Activated CD8-positive, alpha-beta memory T cell treated with anti-CD3 and anti-CD28 coated beads for 36 hours (primary cell): ENCODE measurements at regions not wholly inside any gene's neighbourhood (a gene's known extent, or its start where the extent isn't known, plus 50 kb on each side); places are given as distances from the start of the nearest gene placed in this dataset.

Experiments used
- CTCF ChIA-PET: fragments of 350-600 bp; sonication (Branson Sonifier 250); formaldehyde crosslinking; loops from one replicate; lab custom pipeline; 2021; ENCODE audit warnings: antibody characterized with exemption; lab: Charles Lee
- POLR2A ChIA-PET: fragments of 350-600 bp; sonication (Branson Sonifier 250); formaldehyde crosslinking; loops from one replicate; lab custom pipeline; 2021; ENCODE audit warnings: antibody characterized with exemption; lab: Charles Lee

DNA sequence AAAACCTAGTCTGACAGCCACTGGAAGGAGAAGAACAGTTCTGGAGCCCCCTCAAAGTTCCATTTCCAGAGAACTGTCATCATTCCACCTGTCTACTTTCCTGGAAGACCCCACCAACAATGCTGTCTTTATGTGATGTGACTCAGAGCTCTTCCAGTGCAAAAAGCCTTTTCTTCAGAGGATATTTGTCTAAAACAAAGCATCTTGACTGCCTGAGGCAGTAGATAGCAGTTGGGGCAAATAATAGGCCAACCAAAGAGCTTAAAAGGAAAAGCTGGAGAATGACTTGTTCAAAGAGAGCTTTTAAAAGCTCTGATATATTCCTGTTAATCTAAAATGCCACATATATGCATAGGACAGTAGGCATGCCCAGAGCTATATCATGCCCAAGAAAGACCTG lies 62.6 kb downstream of the MIS18A start:
- CTCF ChIA-PET, result no interaction called here
- POLR2A ChIA-PET, result no interaction called here

DNA sequence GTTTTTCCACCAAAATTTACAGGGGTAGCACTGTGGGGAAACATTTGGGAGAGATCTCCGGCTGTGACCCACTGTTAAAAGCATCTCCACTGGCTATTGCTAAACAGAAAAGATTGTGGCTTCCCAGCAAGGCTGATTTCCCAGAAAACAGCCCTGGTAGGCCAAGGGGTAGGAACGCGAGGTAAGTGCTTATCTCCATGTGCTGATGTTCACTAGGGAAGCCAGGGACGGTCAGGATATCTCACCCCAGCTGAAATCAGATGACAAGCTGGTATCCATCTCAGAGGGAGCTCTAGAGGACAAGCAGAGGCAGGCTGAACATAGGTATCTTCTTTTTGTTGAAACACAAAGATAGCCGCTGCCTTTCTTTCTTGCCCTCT lies 63.6 kb downstream of the MIS18A start:
- CTCF ChIA-PET, result no interaction called here
- POLR2A ChIA-PET, result no interaction called here

DNA sequence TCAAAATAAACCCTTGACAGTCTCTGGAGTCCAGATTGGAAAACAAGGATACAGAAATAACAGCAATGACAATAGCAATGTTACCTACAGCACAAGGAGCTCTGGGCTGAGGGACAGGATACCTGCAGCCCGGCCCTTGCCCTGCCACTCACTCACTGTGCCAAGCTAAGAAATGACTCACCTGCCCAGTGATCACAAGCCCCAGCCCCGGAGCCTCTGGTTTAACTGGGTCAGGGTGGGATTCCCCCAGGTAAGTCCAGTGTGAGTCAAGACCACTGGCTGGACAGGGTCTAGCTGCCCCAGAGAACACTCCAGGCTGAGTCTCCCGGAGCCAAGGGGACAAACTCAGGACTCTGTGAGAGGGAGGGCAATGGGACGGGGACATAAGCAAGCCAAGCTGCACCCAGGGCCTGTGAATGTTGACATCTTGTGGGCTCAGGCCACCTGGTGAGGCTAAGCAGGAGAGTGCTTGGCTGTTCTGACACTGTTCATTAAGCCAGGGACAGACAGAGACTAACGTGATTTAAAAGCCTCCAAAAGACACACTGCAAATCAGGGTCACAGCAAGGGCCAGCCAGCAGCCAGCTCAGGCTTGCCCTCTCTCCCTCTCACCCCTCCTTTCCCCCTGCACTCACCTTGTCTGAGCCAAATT lies 64.1 kb downstream of the MIS18A start:
- CTCF ChIA-PET, result no interaction called here

DNA sequence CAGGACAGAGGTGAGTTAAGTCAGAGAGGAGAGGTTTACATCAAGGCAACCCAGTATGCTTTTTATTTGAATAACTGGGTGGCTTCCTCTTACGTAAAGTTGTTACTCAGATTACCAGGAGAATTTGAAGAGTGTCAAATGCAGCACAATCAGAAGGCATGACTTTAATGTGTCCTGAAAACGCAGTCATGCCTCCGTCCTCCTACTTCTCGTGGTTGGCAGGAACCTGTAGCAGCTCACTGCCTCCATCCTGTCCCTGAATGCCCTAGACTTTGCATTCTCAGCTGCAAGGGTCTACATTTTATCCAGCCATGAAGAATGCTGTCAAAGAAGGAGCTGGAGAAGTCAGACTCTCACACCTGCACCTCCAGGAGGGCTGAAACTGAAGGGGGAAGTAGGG lies 66.7 kb downstream of the MIS18A start:
- POLR2A ChIA-PET, result no interaction called here
- CTCF ChIA-PET, result no interaction called here

More for the DNA sequence above, 64.1 kb downstream of the MIS18A start:
- POLR2A ChIA-PET, result no interaction called here

DNA sequence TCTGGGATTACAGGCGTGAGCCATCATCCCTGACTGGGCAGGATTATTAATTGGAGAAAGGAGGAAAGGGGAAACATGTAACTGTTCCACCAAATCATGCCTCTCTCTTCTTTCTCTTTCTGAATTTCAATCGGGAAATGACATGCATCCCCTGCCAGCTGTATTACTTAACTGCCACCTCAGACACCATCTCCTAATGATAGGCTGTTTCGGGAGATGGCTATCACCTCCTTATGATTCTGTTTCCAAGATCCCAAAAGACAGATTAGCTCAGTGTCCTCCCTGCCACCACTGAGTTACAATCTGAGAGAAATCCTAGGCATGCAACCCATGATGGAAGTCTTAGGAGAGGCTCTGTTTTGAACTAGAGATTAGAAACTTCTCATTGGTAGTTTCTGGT lies 67.5 kb downstream of the MIS18A start:
- ChIA-PET POLR2A (no interaction called here), CTCF (no interaction called here)

DNA sequence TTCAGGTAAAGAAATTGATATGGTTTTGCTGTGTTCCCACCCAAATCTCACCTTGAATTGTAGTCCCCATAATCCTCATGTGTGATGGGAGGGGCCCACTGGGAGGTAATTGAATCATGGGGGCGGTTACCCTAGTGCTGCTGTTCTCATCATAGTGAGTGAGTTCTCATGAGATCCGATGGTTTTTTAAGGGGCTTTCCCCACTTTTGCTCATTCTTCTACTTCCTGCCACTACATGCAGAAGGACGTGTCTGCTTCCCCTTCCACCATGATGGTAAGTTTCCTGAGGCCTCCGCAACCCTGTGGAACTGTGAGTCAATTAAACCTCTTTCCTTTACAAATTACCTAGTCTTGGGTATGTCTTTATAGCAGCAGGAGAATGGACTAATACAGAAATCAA lies 69.3 kb downstream of the MIS18A start:
- CTCF ChIA-PET, result no interaction called here
- POLR2A ChIA-PET, result no interaction called here

DNA sequence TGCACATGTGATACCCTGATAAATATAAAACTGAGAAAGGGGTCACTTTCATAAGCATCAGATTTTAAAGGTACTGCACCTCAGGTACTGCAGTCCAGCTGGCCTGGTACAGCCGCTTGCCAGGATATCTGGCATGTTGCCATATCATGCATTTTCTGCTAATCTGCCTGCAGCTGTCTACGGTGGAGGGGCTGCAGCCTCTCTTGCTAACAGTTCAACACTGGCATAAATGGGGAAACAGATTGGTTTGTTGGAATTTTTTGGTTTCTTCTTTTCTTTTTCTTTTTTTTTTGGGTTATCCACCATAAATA lies 71.5 kb downstream of the MIS18A start:
- ChIA-PET POLR2A (no interaction called here), CTCF (no interaction called here)

DNA sequence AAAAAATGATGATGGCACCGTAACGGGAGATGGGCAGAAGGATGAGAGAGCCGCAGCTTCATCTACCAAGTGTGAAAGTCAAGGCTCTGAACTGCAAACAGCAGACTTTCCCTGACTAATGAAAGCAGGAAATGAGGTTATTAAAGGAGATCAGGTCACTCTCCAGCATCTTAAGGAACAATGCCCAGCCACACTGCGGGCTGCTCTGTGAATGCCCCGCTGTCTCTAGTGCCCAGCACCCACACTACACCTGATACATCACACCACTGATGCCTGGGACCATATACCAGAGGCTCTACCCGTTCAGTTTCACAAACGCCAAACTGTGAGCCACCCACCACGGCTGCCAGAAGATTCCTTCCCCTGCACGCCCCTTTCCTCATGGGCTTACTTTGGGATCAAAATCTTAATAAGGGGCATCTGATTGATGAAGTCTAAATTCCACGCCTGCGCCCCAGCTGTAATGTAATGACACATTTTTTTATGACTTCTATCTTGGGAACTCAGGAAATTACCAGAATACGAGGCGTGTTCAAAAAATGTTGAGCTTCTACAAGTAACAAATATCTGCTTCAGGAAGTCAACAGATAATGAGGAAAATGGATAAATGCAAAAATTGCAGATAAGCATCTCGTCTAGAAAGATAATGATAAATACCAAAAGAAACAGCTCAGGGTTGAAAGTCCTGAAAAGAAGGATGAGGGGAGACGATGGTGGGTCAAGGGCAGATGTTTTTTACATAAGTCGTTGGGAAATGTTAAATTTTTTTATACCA lies 72.0 kb downstream of the MIS18A start:
- POLR2A ChIA-PET, result no interaction called here

DNA sequence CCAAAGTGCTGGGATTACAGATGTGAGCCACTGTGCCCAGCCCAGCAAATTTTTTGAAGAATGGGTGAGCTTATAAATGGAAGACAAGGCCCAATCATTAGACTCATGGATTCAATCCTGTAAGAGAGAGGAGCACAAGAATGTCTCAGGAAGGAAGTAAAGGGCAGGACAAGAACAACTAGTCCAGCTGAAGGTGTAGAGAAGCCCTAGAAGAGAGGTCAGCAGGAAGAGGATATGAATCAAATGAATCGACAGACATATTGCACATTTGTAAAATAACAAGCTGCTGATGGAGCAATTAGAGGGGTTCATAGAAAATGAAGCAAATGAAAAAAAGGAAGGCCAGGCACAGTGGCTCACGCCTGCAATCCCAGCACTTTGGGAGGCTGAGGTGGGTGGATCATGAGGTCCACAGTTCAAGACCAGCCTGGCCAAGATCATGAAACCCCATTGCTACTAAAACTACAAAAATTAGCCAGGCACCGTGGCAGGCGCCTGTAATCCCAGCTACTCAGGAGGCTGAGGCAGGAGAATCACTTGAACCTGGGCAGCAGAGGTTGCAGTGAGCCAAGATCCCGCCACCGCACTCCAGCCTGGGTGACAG lies 74.9 kb downstream of the MIS18A start:
- CTCF ChIA-PET, result no interaction called here

More for the DNA sequence above, 72.0 kb downstream of the MIS18A start:
- CTCF ChIA-PET, result no interaction called here

DNA sequence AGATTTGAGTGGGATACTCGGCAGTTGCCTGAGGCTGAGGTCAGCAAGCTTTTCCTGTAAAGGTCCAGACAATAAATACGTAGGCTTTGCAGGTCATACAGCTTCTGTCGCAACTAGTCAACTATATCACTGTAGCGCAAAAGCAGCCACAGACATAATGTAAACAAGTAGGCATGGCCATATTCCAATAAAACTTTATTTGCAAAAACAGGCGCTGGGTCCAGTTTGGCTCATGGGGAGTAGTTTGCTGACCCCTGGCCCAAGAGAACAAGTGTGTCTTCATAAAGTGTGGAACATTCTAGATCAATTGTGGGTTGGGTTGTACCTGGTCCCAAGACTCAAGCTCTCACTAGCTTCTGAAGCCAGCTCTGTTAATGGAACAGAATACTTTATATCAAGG lies 78.8 kb downstream of the MIS18A start:
- CTCF ChIA-PET, result no interaction called here
- POLR2A ChIA-PET, result no interaction called here

More for the DNA sequence above, 74.9 kb downstream of the MIS18A start:
- POLR2A ChIA-PET, result no interaction called here

DNA sequence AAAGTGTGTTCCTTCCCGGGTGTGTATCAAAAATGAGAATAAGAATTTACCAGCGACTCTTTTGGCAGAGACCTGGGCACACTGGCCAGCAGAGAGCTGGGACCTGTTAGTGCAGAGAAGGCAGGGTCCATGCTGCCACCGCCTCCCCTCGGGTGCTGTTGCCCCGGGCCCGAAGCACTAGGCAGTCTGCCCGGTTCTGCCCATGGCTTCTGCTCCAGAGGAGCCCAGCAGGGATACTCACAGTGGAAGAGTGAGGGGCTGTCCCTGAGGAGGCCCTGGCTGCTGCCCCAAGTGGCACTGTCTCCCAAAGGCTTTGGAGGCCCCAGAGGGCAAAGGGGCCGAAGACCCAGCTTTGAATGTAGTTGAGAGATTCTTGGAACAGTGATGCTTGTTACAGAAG lies 80.5 kb downstream of the MIS18A start:
- CTCF ChIA-PET, result no interaction called here
- POLR2A ChIA-PET, result no interaction called here

DNA sequence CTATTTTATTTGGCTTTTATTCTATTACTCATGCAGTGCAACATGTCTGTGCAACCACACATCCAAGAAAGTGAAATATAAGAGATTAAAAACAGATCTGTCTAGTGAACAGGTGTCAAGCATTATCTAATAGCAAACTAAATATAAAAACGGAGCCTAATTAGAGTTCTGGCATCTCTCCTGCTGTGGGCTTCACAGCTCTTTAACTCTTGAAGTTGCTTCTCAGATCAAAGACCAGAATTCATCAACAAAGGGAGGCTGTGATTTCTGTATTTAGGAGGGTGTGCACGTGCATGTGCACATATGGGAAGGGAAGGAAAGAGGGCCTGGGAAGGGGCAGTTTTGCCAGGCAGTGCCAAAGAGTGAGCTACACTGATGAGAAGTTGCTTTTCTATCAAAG lies 81.0 kb downstream of the MIS18A start:
- POLR2A ChIA-PET, result no interaction called here
- CTCF ChIA-PET, result no interaction called here

DNA sequence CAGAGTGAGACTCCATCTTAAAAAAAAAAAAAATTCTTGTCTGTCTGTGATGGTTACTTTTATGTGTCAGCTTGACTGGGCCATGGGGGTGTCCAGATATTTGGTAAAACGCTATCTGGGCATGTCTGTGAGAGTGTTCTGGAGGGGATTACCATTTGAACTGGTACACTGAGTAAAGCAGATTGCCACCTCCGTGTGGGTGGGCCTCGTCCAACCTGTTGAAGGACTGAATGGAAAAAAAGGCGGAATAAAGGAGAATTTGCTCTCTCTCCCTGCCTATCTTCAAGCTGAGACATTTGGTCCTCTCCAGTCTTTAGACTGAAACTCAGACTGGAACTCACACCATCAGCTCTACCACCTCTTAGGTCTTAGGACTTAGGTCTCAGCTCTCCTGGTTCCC lies 82.8 kb downstream of the MIS18A start:
- POLR2A ChIA-PET, result no interaction called here
- CTCF ChIA-PET, result no interaction called here

DNA sequence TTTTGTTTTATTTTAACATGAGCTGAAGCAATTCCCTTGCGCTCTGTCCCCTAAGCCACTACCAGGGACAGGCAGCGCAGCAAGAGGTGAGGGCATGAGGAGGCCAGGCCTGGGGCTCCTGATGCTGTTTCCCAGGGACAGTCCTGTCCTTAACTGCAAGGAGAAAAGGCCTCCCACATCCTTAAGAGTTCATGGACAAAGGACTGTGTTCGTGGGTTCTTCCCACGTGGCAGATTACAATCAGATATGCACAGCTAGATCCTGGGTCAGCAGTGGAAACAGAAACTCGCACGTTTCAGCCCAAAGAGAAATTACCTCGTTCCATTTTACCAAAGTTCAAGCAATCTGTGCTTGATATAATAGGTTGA lies 85.8 kb downstream of the MIS18A start:
- CTCF ChIA-PET, result no interaction called here
- POLR2A ChIA-PET, result no interaction called here

DNA sequence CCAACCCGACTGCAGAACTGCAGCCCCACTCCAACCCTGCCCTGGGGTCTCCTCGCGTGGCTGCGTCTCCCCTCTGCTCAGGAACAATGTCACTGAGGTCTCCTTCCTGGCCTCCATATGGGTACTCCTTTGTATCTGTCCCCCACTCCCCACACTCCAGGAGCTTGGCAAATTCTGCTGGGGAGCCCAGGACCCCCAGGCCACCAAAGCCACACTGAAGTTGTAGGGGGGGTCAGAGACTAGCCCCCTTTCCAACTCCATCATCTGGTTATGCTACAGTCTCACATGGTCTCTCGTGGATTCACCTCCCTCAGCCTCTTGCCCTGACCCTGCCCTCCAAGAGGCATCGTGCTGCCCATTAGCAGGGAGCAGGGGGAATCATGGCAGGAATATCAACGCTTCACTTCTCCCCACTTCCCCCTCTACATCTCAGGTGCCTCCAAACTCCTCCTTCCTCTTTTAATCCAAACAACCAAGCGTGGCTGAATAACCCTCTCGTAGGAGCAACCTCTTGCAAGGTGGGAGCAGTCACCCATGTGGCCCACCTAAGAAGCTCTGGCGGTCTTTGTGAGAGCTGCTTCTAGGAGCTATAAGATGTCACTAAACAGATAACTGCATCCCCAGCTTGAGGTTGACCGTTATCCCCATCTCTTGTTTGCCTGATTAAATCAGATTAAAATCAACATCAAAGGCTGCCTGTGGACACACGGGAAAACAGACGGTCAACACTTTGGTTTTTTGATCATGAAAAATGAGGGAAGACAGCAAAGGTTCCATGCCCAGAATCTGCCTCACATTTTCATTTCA lies 86.4 kb downstream of the MIS18A start:
- ChIA-PET CTCF (no interaction called here), POLR2A (no interaction called here)

DNA sequence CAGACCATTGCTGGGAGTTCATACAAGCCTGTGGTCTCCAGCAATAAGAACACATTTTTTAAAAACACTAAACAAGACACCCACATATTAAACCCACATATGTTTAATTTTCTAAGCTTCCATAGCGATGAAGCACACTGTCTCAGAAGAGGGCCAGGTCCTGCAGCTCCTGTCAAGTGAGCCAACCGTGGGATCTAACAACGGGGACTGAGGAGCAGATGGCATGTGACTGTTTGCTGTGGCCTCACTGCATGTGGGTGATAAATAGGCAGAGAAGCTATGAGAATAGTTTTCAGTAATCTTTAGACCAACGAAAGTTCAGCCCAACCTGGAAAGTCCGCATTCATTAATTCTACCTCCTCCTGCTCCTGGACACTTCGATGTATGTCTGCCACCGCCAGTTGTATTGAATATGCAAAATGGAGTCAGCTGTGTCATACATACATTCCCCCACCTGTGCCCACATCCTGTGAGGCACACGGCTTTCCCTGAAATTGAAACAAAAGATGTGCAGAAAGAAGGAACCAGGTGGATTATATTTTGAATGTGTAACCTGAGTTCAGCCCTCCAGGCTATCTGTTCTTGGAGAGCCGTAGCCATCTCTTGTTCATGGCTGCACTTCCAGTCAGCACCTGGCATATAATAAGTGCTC lies 88.2 kb downstream of the MIS18A start:
- POLR2A ChIA-PET, result no interaction called here

DNA sequence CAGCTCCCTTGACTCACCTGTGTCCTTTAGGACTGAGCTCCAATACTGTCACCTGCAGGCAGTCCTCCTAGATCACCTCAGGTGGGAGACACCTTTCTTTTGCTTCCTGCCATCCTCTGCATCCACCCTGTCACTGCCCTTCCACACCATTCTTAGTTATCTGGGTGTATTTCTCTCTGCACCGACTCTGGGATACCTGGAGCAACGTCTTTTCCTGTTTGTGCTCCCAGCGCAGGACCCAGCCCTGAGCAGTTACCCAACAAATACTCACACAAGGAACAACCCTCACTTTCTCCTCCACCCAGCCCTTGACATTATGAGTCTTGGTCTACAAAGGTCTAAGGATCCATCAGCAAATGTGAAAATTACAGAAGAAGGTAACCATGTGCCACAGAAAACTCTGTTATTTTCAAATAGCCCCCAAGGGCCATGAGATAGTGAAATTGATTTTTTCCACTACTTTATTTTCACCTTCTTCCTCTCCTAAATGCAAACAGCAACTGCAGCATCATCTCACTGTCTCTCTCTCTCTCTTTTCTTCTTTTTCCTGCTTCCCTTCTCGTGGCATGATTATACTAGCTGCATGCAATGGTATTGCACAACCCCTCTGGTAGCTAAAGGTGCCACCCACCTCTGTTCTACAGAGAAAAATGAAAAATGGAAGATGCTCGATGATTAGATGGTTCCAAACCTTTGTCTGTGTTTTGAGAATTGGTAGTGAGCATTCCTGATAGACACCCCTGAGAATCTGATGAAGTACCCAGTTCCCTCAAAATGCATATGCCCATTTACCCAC lies 89.0 kb downstream of the MIS18A start:
- POLR2A ChIA-PET, result no interaction called here
- CTCF ChIA-PET, result no interaction called here

More for the DNA sequence above, 88.2 kb downstream of the MIS18A start:
- CTCF ChIA-PET, result no interaction called here

DNA sequence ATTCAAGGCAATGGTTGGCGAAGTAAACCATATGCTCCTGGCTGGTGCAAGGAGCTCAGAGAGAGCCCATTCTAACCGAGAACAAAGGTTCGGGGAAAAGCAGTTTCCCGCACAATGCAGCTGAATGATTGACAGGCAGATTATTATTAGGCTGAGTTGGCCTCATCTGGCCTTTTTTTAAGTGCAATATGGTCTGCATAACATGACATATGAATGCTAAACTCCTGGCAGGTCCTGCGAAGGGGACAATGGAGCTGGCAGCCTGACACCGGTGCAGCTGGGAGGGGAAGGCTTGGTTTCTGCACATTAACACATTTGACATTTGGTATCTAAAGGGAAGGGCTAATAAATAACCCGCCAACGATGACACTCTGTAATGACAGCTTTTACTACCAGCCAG lies 92.0 kb downstream of the MIS18A start:
- CTCF ChIA-PET, result no interaction called here
- POLR2A ChIA-PET, result no interaction called here

DNA sequence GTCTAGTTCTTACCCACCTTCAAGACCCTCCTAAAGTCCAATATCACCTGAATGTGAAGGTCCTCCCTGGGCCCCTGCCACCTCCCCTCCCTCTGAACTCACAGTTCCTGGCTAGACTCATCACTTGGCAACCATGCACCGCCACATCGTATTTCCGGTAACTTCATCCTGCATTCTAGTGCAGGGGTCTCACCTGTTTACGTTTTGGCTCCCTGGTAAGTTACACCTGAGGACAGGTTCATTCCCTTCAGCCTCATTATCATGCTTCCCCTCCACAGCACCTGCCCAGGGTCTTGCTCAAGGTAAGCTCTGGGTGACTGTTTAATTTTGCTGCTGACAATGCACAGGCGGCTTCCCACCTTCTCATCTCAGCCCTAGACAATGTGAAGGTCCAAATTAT lies 93.1 kb downstream of the MIS18A start:
- POLR2A ChIA-PET, result no interaction called here
- CTCF ChIA-PET, result no interaction called here
